SU-DHL-6 (cell line): ENCODE measurements at regions not wholly inside any gene's neighbourhood (a gene's known extent, or its start where the extent isn't known, plus 50 kb on each side); places are given as distances from the start of the nearest gene placed in this dataset.

Experiments
- H2AFZ ChIP-seq: fragments of 200-600 bp; sonication (generic); 2 replicates; pipeline ENCODE4 v1.6.1; 2014; ENCODE audit warnings: low read depth, mild to moderate bottlenecking, moderate library complexity, mixed read lengths, antibody characterized with exemption, low read length; ENCODE audit not compliant: severe bottlenecking
- H3F3A ChIP-seq: fragments of 200-600 bp; shearing (Covaris generic); 2 replicates; pipeline ENCODE4 v1.6.0; 2016; ENCODE audit warnings: antibody characterized with exemption, mild to moderate bottlenecking; ENCODE audit not compliant: insufficient read depth
- H3K27ac ChIP-seq: fragments of 200-600 bp; sonication (generic); 2 replicates; pipeline ENCODE4 v1.5.1; 2016; ENCODE audit warnings: low read depth, mild to moderate bottlenecking, low read length, moderate library complexity, mixed read lengths
- H3K27me3 ChIP-seq: fragments of 200-600 bp; sonication (generic), shearing (Covaris generic); 2 replicates; pipeline ENCODE4 v1.6.0; 2014; ENCODE audit warnings: mild to moderate bottlenecking, low read length
- H3K36me3 ChIP-seq: fragments of 200-600 bp; sonication (generic); 2 replicates; pipeline ENCODE4 v1.6.1; 2014; ENCODE audit warnings: mild to moderate bottlenecking, low read length, mixed read lengths
- H3K4me2 ChIP-seq: fragments of 300-600, 200-600 bp; shearing (Covaris generic), sonication (generic); 2 replicates; pipeline ENCODE4 v1.6.0; 2014; ENCODE audit warnings: low read length, low read depth, mild to moderate bottlenecking; ENCODE audit not compliant: poor library complexity, severe bottlenecking
- H3K4me3 ChIP-seq: fragments of 200-600 bp; sonication (generic); 2 replicates; pipeline ENCODE4 v1.5.1; 2014; ENCODE audit warnings: antibody characterized with exemption, low read length, mild to moderate bottlenecking, mixed read lengths; ENCODE audit not compliant: insufficient read depth, poor library complexity, severe bottlenecking
- H3K79me2 ChIP-seq: fragments of 200-600 bp; sonication (generic); 2 replicates; pipeline ENCODE4 v1.6.1; 2014; ENCODE audit warnings: mild to moderate bottlenecking, low read length, moderate library complexity; ENCODE audit not compliant: insufficient read depth
- H3K9ac ChIP-seq: fragments of 200-600 bp; sonication (generic); 2 replicates; pipeline ENCODE4 v1.7.0; 2014; ENCODE audit warnings: mild to moderate bottlenecking, low read length
- H3K9me2 ChIP-seq: fragments of 200-600 bp; sonication (generic); replicated peaks from 2 replicates; pipeline ENCODE4 v1.6.1; 2014; ENCODE audit warnings: low read length; ENCODE audit not compliant: insufficient read depth
- H3K9me3 ChIP-seq: fragments of 200-600 bp; sonication (generic); 2 replicates; pipeline ENCODE4 v1.6.1; 2014; ENCODE audit warnings: low read length, mixed read lengths; ENCODE audit not compliant: insufficient read depth
- H4K20me1 ChIP-seq: fragments of 200-600 bp; sonication (generic); 2 replicates; pipeline ENCODE4 v1.6.1; 2014; ENCODE audit warnings: low read depth, mild to moderate bottlenecking, antibody characterized with exemption, low read length, moderate library complexity, mixed read lengths
- CTCF ChIP-seq: fragments of 200-600 bp; sonication (generic); IDR thresholded peaks from one replicate; pipeline ENCODE4 v1.5.1; 2017; ENCODE audit warnings: antibody characterized with exemption, mild to moderate bottlenecking, low read length, moderate library complexity; ENCODE audit not compliant: insufficient read depth, poor library complexity, severe bottlenecking
- EZH2phosphoT487 ChIP-seq: fragments of 200-600 bp; sonication (generic), shearing (Covaris generic); conservative IDR thresholded peaks from 2 replicates; pipeline ENCODE4 v1.6.1; 2018; ENCODE audit warnings: mild to moderate bottlenecking, antibody characterized with exemption, low read length, moderate library complexity, mixed read lengths

- H3F3A ChIP-seq, result no peaks in the 10 kb centered on the region
- H3K9ac ChIP-seq, result no peak overlapping the region
- no peaks in the 10 kb centered on the region for H3K36me3 ChIP-seq
- H3K27me3 ChIP-seq, result no peaks in the 10 kb centered on the region
- H4K20me1 ChIP-seq, result no peaks in the 10 kb centered on the region
- H3K79me2 ChIP-seq, result no peaks in the 10 kb centered on the region
- no peaks in the 10 kb centered on the region for H3K9me2 ChIP-seq
- no peak overlapping the region for H3K27ac ChIP-seq
- no peak overlapping the region for H3K4me2 ChIP-seq
- no peaks in the 10 kb centered on the region for H3K9me3 ChIP-seq
- no peak overlapping the region for H3K4me3 ChIP-seq
- TF ChIP-seq EZH2phosphoT487 (no peak), CTCF (no peak)
- H2AFZ ChIP-seq, result no peak overlapping the region
These were observed 465.5 kb upstream of the HS3ST1 start for GRCh38 chr4:11894221-11894620.

DNA sequence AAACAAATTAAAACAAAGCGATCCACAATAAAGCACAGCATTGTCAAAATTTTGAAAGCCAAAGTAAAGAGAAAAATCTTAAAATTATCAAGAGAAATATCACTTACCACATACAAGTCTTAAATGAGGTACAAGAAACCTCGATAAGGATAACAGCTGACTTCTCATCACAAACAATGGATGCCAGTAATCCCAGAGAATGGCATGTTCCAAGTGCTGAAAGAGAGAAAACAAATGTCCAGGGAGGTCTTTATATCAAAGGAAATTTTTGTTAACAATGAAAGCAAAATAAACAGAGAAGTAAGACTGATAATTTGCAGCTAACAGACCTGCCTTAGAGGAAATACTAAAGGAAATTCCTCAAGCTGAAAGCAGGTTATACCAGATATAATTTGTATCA, 460.4 kb upstream of the HS3ST1 start:
- no peaks in the 10 kb centered on the region for H3K36me3 ChIP-seq
- no peak overlapping the region for H3K4me3 ChIP-seq
- no peaks in the 10 kb centered on the region for H3K9me3 ChIP-seq
- no peaks in the 10 kb centered on the region for H3F3A ChIP-seq
- no peak overlapping the region for H3K9ac ChIP-seq
- H3K9me2 ChIP-seq, result no peaks in the 10 kb centered on the region
- no peak for TF ChIP-seq EZH2phosphoT487
- no peak for TF ChIP-seq CTCF
- H3K79me2 ChIP-seq, result no peaks in the 10 kb centered on the region
- H2AFZ ChIP-seq, result no peak overlapping the region
- H4K20me1 ChIP-seq, result no peaks in the 10 kb centered on the region
- no peak overlapping the region for H3K27ac ChIP-seq
- no peak overlapping the region for H3K4me2 ChIP-seq
- no peaks in the 10 kb centered on the region for H3K27me3 ChIP-seq

GRCh38 chr4:11881947-11882346, 453.3 kb upstream of the HS3ST1 start:
- Histone ChIP-seq H3F3A (no peaks in the 10 kb centered on the region), H2AFZ (no peak overlapping the region), H3K27ac (no peak overlapping the region), H4K20me1 (no peaks in the 10 kb centered on the region), H3K27me3 (no peaks in the 10 kb centered on the region), H3K36me3 (no peaks in the 10 kb centered on the region), H3K9ac (no peak overlapping the region), H3K4me2 (no peak overlapping the region), H3K4me3 (no peak overlapping the region), H3K79me2 (no peaks in the 10 kb centered on the region), H3K9me2 (no peaks in the 10 kb centered on the region), H3K9me3 (no peaks in the 10 kb centered on the region)
- TF ChIP-seq EZH2phosphoT487, result no peak

GRCh38 chr4:11881364-11881763, 452.7 kb upstream of the HS3ST1 start:
- Histone ChIP-seq H3K9ac (no peak overlapping the region), H2AFZ (no peak overlapping the region), H3K9me2 (no peaks in the 10 kb centered on the region), H3K27me3 (no peaks in the 10 kb centered on the region), H4K20me1 (no peaks in the 10 kb centered on the region), H3K79me2 (no peaks in the 10 kb centered on the region), H3K4me3 (no peak overlapping the region), H3K27ac (no peak overlapping the region), H3K4me2 (no peak overlapping the region), H3F3A (no peaks in the 10 kb centered on the region), H3K9me3 (no peaks in the 10 kb centered on the region), H3K36me3 (no peaks in the 10 kb centered on the region)
- TF ChIP-seq CTCF (no peak), EZH2phosphoT487 (no peak)
